Ovary (tissue), 7 donors: ENCODE measurements at regions not wholly inside any gene's neighbourhood (a gene's known extent, or its start where the extent isn't known, plus 50 kb on each side); places are given as distances from the start of the nearest gene placed in this dataset.

Source experiments
- DNase-seq, 5 donors: peaks; one replicate each; pipeline ENCODE4 v3.0.0-alpha.2; 2019 to 2020
- H3K27ac ChIP-seq, 2 donors: fragments of 200-600 bp; one replicate each; pipeline versions ENCODE4 v1.5.1 to v1.8.0; 2019 to 2022
- H3K27me3 ChIP-seq: fragments of 200-600 bp; one replicate; pipeline ENCODE4 v1.8.0; 2022
- H3K36me3 ChIP-seq: fragments of 200-600 bp; sonication (generic); one replicate; pipeline ENCODE4 v1.5.1; 2019
- H3K4me1 ChIP-seq: one replicate; pipeline ENCODE4 v1.8.1; 2013; ENCODE audit warnings: mild to moderate bottlenecking, moderate library complexity; ENCODE audit not compliant: insufficient read depth
- H3K4me3 ChIP-seq: fragments of 200-600 bp; sonication (generic); one replicate; pipeline ENCODE4 v1.5.1; 2017
- H3K9me3 ChIP-seq, 2 donors: fragments of 200-600 bp in 1 of 2; sonication (generic) in 1 of 2; one replicate each; pipeline versions ENCODE4 v1.5.1 to v1.8.1; 2013 to 2019; ENCODE audit warnings: mild to moderate bottlenecking in 1 of 2, moderate library complexity in 1 of 2
- CTCF ChIP-seq, 3 donors: fragments of 450-650 bp in 2 of 3; fragments of 200-600 bp in 1 of 3; IDR thresholded peaks; one replicate each; pipeline versions ENCODE4 v1.5.1 to v1.8.0; 2016 to 2022; ENCODE audit warnings: antibody characterized with exemption in 3 of 3, mild to moderate bottlenecking in 1 of 3
- EP300 ChIP-seq: sonication (generic); formaldehyde crosslinking; IDR thresholded peaks from one replicate; pipeline ENCODE4 v1.6.1; 2017; ENCODE audit warnings: antibody characterized with exemption
- POLR2A ChIP-seq: fragments of 450-650 bp; IDR thresholded peaks from one replicate; pipeline ENCODE4 v1.6.1; 2017; ENCODE audit warnings: antibody characterized with exemption, mild to moderate bottlenecking, moderate library complexity
- WGBS, 3 donors: extraction: QIAGEN DNeasy Blood & Tissue Kit in 1 of 3; methylation state at CpG; one replicate each; pipeline versions ENCODE4 v1.1.5 to v1.1.7; 2013 to 2017; 5-methylcytosine and 5-hydroxymethylcytosine counted together
- intact Hi-C, 4 donors: fragments of 100-400 bp; cut with DNase I; formaldehyde crosslinking; loops; one replicate each; pipeline versions ENCODE4 v1.11.0 to v1.15.1; 2022 to 2023
- donor health status: DM: no; HTN: no; CAD: no; lungs with moderate emphysema.
- donor health status: DM: no; HTN: no; CAD: no.
- donor health status: Bipolar disorder and iron deficiency.
- donor health status: DM: no; HTN: no; CAD: no.
- donor health status: DM: yes; HTN: yes; CAD: no.

GRCh38 chr14:22213120-22213519 is 375.9 kb downstream of the DAD1 start:
- Histone ChIP-seq H3K4me3 (no peak overlapping the region), H3K9me3 (no peaks in the 10 kb centered on the region), H3K27ac (no peak overlapping the region), H3K4me1 (no peaks in the 10 kb centered on the region), H3K36me3 (no peaks in the 10 kb centered on the region), H3K27me3 (no peaks in the 10 kb centered on the region)
- WGBS, 3 donors, result 53 to 78% (median 57%) methylated on average over 3 of the region's 3 CpGs
- intact Hi-C loops, result no loop called here
- TF ChIP-seq CTCF (IDR thresholded peaks at IDR 0.05) (no peak), EP300 (no peak), POLR2A (no peak)
- DNase-seq, result no peak

- intact Hi-C loops, result no loop called here
- no peak for DNase-seq
- Histone ChIP-seq H3K27ac (no peak overlapping the region), H3K27me3 (no peaks in the 10 kb centered on the region), H3K9me3 (no peaks in the 10 kb centered on the region), H3K4me1 (no peaks in the 10 kb centered on the region), H3K36me3 (no peaks in the 10 kb centered on the region), H3K4me3 (no peak overlapping the region)
- TF ChIP-seq CTCF (IDR thresholded peaks at IDR 0.05), result no peak
- no peak for TF ChIP-seq POLR2A
- no peak for TF ChIP-seq EP300
- WGBS, 3 donors, result 13 to 20% (median 19%) methylated on average over 1 of the region's 1 CpG
Observed at GRCh38 chr14:22210906-22211305, 378.1 kb downstream of the DAD1 start.

GRCh38 chr14:22210026-22210425 is 379.0 kb downstream of the DAD1 start:
- 29 to 38% (median 30%) methylated on average over 2 of the region's 2 CpGs for WGBS, 3 donors
- Histone ChIP-seq H3K4me1 (no peaks in the 10 kb centered on the region), H3K9me3 (no peaks in the 10 kb centered on the region), H3K36me3 (no peaks in the 10 kb centered on the region), H3K4me3 (no peak overlapping the region), H3K27ac (no peak overlapping the region), H3K27me3 (no peaks in the 10 kb centered on the region)
- intact Hi-C loops, result no loop called here
- no peak for TF ChIP-seq EP300
- TF ChIP-seq POLR2A, result no peak
- TF ChIP-seq CTCF (IDR thresholded peaks at IDR 0.05), result no peak
- DNase-seq, result no peak

- intact Hi-C loops, result no loop called here
- Histone ChIP-seq H3K4me3 (no peak overlapping the region), H3K9me3 (no peaks in the 10 kb centered on the region), H3K4me1 (no peaks in the 10 kb centered on the region), H3K27me3 (no peaks in the 10 kb centered on the region), H3K36me3 (no peaks in the 10 kb centered on the region), H3K27ac (no peak overlapping the region)
- WGBS, 3 donors, result 77 to 86% (median 81%) methylated on average over 5 of the region's 5 CpGs
- no peak for DNase-seq
- TF ChIP-seq POLR2A (no peak), CTCF (IDR thresholded peaks at IDR 0.05) (no peak), EP300 (no peak)
Observed at GRCh38 chr14:22203036-22203435, 386.0 kb downstream of the DAD1 start.

- Histone ChIP-seq H3K4me1 (no peaks in the 10 kb centered on the region), H3K27ac (no peak overlapping the region), H3K27me3 (no peaks in the 10 kb centered on the region), H3K36me3 (no peaks in the 10 kb centered on the region), H3K9me3 (no peaks in the 10 kb centered on the region), H3K4me3 (no peak overlapping the region)
- DNase-seq, result no peak
- WGBS, 3 donors, result 44 to 55% (median 46%) methylated on average over 2 of the region's 2 CpGs
- TF ChIP-seq POLR2A, result no peak
- no peak for TF ChIP-seq EP300
- no peak for TF ChIP-seq CTCF (IDR thresholded peaks at IDR 0.05)
- intact Hi-C loops, result no loop called here
Observed at GRCh38 chr14:22202313-22202712, 386.7 kb downstream of the DAD1 start.
